ENCODE measurements at regions not wholly inside any gene's neighbourhood (a gene's known extent, or its start where the extent isn't known, plus 50 kb on each side); places are given as distances from the start of the nearest gene placed in this dataset.

- no peaks in the 10 kb centered on the region for H3K9me2 ChIP-seq (replicated peaks; ENCODE audit: control insufficient read depth, low read length)
- H3K27ac ChIP-seq (ENCODE audit: low read depth, low read length) = no peak overlapping the region
- H3K4me3 ChIP-seq (ENCODE audit: low read length) = no peak overlapping the region
- no peaks in the 10 kb centered on the region for H3K79me2 ChIP-seq (ENCODE audit: control insufficient read depth, low read length)
- H3K36me3 ChIP-seq (ENCODE audit: control insufficient read depth, low read length) = no peaks in the 10 kb centered on the region
- TF ChIP-seq CTCF (IDR thresholded peaks at IDR 0.05; ENCODE audit: low read depth, low read length, poor library complexity, severe bottlenecking) (no peak), EZH2phosphoT487 (IDR thresholded peaks at IDR 0.05; ENCODE audit: borderline replicate concordance, low read length) (no peak)
- no peak overlapping the region for H3K4me2 ChIP-seq (ENCODE audit: low read length)
- H3K4me1 ChIP-seq (ENCODE audit: control insufficient read depth, low read length) = no peaks in the 10 kb centered on the region
- H3K9me3 ChIP-seq (ENCODE audit: control insufficient read depth, insufficient read depth, low read length) = no peaks in the 10 kb centered on the region
- no peaks in the 10 kb centered on the region for H4K20me1 ChIP-seq (ENCODE audit: control insufficient read depth, insufficient read depth, low read depth, low read length)
- no peaks in the 10 kb centered on the region for H3F3A ChIP-seq (ENCODE audit: control insufficient read depth, insufficient read depth)
- no peaks in the 10 kb centered on the region for H3K27me3 ChIP-seq (ENCODE audit: control insufficient read depth, low read length)
These were observed 363.2 kb upstream of the DDHD1 start for GRCh38 chr14:53516261-53516774.

- Histone ChIP-seq H3F3A (ENCODE audit: control insufficient read depth, insufficient read depth) (no peaks in the 10 kb centered on the region), H3K79me2 (ENCODE audit: control insufficient read depth, low read length) (no peaks in the 10 kb centered on the region), H3K27ac (ENCODE audit: low read depth, low read length) (no peak overlapping the region), H3K9me2 (replicated peaks; ENCODE audit: control insufficient read depth, low read length) (no peaks in the 10 kb centered on the region), H4K20me1 (ENCODE audit: control insufficient read depth, insufficient read depth, low read depth, low read length) (no peaks in the 10 kb centered on the region), H3K9me3 (ENCODE audit: control insufficient read depth, insufficient read depth, low read length) (no peaks in the 10 kb centered on the region), H3K27me3 (ENCODE audit: control insufficient read depth, low read length) (no peaks in the 10 kb centered on the region), H3K4me3 (ENCODE audit: low read length) (no peak overlapping the region), H3K36me3 (ENCODE audit: control insufficient read depth, low read length) (no peaks in the 10 kb centered on the region), H3K4me1 (ENCODE audit: control insufficient read depth, low read length) (no peaks in the 10 kb centered on the region), H3K4me2 (ENCODE audit: low read length) (no peak overlapping the region)
- no peak for TF ChIP-seq CTCF (IDR thresholded peaks at IDR 0.05; ENCODE audit: low read depth, low read length, poor library complexity, severe bottlenecking)
- no peak for TF ChIP-seq EZH2phosphoT487 (IDR thresholded peaks at IDR 0.05; ENCODE audit: borderline replicate concordance, low read length)
These were observed 362.2 kb upstream of the DDHD1 start for GRCh38 chr14:53515276-53515675.

- Histone ChIP-seq H3K27me3 (ENCODE audit: control insufficient read depth, low read length) (no peaks in the 10 kb centered on the region), H3K9me3 (ENCODE audit: control insufficient read depth, insufficient read depth, low read length) (no peaks in the 10 kb centered on the region), H3K27ac (ENCODE audit: low read depth, low read length) (no peak overlapping the region), H3K4me3 (ENCODE audit: low read length) (no peak overlapping the region), H3K9me2 (replicated peaks; ENCODE audit: control insufficient read depth, low read length) (no peaks in the 10 kb centered on the region), H4K20me1 (ENCODE audit: control insufficient read depth, insufficient read depth, low read depth, low read length) (no peaks in the 10 kb centered on the region), H3K79me2 (ENCODE audit: control insufficient read depth, low read length) (no peaks in the 10 kb centered on the region), H3F3A (ENCODE audit: control insufficient read depth, insufficient read depth) (no peaks in the 10 kb centered on the region), H3K4me1 (ENCODE audit: control insufficient read depth, low read length) (no peaks in the 10 kb centered on the region), H3K4me2 (ENCODE audit: low read length) (no peak overlapping the region), H3K36me3 (ENCODE audit: control insufficient read depth, low read length) (no peaks in the 10 kb centered on the region)
- TF ChIP-seq EZH2phosphoT487 (IDR thresholded peaks at IDR 0.05; ENCODE audit: borderline replicate concordance, low read length) = no peak
- no peak for TF ChIP-seq CTCF (IDR thresholded peaks at IDR 0.05; ENCODE audit: low read depth, low read length, poor library complexity, severe bottlenecking)
These were observed 361.1 kb upstream of the DDHD1 start for GRCh38 chr14:53514197-53514596.

Measured in DOHH2 (cell line).